Stimulated activated CD4-positive, alpha-beta T cell treated with anti-CD3 and anti-CD28 coated beads, Interleukin-2, amount 100 ng/mL, for 24 hours (primary cell): ENCODE measurements at regions not wholly inside any gene's neighbourhood (a gene's known extent, or its start where the extent isn't known, plus 50 kb on each side); places are given as distances from the start of the nearest gene placed in this dataset.
A peak's percentile ranks its signal among the peaks of the same experiment; 100 is the strongest.

ENCODE experiments used
- DNase-seq, 2 donors: peaks; one replicate each; pipeline ENCODE4 v3.0.0-alpha.2; 2020

DNA sequence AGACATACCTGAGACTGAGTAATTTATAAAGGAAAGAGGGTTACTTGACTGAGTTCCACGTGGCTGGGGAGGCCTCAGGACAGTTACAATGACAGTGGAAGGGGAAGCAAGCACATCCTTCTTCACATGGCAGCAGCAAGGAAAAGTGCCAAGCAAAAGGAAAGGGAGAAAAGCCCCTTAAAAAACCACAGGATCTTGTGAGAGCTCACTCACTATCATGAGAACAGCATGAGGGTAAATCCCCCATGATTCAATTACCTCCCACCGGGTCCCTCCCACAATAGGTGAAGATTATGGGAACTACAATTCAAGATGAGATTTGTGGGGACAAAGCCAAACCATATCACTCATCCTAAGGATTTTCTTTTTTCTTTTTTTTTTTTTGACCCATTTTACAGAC lies 177.8 kb upstream of the EEA1 start:
- no peak for DNase-seq

DNA sequence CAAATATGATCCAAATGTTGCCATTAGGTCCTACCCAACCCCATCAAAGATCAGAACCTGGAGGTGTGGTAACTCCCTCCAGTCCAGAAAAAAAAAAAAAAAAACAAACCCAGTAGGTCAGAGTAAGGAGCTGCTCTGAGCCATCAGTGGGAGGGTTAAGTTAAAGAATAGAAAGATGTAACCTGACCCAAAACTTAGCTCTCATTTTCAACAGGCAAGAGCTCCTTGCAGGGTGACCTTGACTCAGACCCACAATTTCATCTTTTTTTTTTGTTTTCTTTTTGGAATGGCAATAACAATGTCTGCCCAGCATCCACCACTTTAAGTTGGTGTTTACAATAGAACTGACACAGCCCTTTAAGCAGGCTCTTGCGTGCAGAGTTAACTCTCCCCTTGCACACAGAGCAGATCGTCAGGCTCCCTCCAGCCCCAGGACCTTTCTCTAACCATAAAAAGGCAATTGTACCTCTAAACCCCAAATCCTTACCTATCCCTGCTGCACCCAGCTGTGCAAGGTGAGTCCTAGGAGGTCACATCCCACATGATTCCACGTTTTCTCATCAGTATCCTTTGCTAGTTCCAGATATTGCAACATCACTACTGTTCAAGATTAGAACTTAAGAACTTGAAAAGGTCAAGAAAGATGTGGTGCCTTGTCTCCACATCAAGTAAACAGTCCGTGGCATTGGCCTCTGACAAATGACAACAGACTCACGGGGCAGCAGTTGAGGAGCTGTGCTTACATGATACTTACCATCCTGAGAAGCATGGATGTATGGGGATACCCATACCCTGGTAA lies 178.6 kb upstream of the EEA1 start:
- DNase-seq, result no peak

- DNase-seq, result no peak
Observed at GRCh38 chr12:93108985-93109384, 179.9 kb upstream of the EEA1 start.

DNA sequence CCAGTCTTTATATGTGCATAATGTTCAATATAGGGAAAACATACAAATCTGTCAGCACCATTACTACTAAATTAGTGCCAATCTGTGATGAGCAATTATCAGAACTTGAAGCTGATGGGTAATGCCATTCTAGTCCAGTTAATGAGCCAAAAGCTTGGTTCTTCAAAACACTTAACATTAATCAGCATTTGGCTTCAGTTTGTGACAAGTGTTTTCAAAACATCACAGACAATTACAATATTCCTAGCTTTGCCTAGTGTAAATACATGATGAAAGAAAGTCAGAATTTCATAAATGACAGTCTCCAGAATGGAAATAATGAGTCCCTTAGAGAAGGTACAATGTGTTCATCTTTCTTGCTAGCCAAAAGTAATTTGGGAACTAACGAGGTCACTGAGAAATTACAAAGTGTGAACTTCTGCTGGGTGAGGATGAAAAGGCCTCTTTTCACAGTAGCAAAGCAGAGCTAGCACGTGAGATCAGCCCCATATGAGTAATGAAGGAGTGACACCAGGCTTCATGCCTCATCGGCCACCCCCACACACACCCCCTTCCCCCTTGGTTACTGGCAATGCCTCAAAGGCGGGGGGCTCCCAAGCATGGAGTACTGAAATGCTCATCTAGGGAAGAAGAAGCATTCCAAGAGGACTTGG lies 180.6 kb upstream of the EEA1 start:
- DNase-seq, result peak; percentile 21 to 54

GRCh38 chr12:93111773-93112172 lies 182.7 kb upstream of the EEA1 start:
- DNase-seq, result no peak

GRCh38 chr12:93113317-93114006 lies 184.4 kb upstream of the EEA1 start:
- DNase-seq, result no peak

GRCh38 chr12:93115198-93115601 lies 186.1 kb upstream of the EEA1 start:
- no peak for DNase-seq

DNA sequence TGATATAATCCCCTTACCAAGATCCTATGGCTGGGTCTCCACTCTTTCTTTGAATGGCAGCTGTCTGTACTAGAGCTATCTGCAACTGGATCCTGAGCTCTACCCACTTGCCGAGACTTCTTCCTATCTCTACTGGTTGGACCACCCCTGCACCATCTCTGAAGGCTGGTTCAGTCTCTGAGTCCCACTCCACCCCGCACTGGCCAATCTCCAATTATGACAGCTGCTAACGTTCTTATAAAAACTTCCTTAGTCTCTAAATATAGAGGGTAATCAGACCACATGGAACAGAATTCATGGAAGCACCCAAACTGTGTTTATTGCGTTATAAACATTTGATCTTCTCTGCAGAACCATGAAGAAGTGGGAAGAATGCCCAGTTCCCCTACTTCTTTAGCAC lies 186.6 kb upstream of the EEA1 start:
- no peak for DNase-seq

- no peak for DNase-seq
Observed at GRCh38 chr12:93116632-93117031, 187.5 kb upstream of the EEA1 start.

GRCh38 chr12:93121729-93122488 lies 192.8 kb upstream of the EEA1 start:
- no peak for DNase-seq

DNA sequence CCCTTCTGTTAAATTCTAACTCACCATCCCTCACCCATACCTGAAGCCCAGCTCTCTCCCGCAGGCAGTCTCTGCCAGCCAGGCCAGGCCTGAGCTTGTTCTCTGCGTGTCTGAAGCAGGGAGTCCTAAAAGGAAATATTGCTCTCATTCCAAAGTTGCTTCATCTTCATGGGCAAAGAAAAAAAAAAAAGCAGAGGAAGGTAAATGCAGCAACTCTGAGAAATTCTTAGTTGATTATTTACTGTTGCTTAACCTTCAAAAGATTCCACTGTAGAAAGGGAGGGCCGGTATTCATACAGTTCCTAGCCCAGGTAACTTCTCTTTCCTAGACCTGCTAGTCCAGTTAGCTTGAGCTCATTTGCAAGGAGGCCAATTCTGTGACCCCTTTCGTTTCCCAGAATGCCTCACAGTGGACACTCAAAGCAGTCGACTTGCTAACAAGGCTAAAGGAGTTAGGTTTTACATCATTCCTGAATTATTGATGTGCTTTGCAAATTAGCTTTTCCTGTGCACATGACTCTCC lies 193.5 kb upstream of the EEA1 start:
- DNase-seq, result no peak

DNA sequence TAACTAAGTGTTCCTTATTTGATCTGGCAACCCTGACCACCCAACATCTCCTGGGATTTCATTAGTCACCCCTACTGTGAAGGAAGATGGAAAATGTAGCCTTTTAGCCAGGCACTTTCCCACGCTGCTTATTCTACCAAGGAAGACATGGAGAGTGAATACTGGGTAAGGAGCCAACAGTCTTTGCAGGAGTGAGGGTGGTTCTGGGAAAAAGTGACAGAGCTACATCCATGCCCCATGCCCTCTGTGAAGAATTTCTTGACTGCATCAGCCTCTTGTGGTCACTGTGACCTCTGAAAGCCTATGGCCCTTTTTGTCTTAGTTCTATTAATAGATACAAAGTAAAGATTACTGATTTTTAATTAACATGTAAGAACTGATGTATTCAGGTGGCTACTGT lies 196.0 kb upstream of the EEA1 start:
- DNase-seq, result no peak

DNA sequence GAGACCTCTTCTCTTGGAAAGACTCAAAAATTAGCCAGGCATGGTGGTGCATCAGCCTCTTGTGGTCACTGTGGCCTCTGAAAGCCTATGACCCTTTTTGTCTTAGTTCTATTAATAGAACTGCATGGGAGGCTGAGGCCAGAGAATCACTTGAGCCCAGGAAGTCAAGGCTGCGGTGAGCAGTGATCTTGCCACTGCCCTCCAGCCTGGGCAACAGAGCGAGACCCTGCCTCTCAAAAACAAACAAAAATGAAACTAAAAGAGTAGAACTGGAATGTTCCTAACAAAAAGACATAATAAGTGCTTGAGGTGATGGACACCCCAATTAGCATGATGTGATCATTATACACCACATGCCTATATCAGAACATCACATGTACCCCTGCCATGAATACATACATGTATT lies 197.0 kb upstream of the EEA1 start:
- DNase-seq, result no peak

GRCh38 chr12:93127107-93127560 lies 198.0 kb upstream of the EEA1 start:
- no peak for DNase-seq

GRCh38 chr12:93127582-93128331 lies 198.7 kb upstream of the EEA1 start:
- DNase-seq, result no peak

- DNase-seq, result no peak
Observed at GRCh38 chr12:93128332-93128707, 199.2 kb upstream of the EEA1 start.

GRCh38 chr12:93130366-93131054 lies 201.4 kb upstream of the EEA1 start:
- DNase-seq, result no peak

DNA sequence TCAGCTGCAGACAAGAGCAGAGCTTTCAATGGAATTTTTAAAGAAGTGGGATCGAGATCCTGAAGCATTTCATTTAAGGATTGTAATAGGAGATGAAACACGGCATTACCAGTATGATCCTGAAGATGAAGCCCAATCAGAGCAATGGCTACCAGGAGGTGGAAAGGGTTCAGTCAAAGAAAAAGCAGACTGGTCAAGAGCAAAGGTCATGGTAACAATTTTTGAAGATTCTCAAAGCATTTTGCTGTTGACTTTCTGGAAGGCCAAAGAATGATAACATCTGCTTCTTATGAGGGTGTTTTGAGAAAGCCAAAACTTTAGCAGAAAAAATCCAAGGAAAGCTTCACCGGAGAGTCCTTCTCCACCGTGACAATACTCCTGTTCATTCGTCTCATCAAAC lies 204.3 kb upstream of the EEA1 start:
- no peak for DNase-seq

DNA sequence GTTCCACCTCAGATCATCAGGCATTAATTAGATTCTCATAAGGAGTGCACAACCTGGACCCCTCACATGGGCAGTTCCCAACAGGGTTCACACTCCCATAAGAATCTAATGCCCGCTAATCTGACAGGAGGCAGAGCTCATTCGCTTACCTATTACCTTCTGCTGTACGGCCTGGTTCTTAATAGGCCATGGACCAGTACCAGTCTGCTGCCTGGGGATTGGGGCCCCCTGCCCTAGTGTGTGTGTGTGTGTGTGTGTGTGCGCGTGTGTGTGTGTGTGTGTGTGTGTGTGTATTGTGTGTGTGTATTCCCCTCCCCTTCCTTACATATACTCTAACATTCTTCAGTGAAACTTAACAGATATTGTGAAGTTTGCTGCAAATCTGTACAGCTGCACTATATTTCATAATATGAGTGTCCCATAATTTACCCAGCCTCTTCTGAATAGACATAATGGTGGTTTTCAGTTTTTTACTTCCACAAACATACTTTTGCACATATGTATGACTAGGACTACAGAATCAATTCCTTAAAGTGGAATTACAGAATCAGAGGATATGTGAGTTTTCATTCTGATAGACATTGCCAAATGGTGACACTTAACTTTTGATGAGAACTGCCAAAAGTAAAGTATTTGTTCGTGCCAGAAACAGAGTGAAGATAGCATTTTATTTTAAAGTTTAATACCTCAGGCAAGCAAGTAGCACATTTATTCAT lies 205.2 kb upstream of the EEA1 start:
- DNase-seq, result no peak

GRCh38 chr12:93134893-93135285 lies 205.8 kb upstream of the EEA1 start:
- no peak for DNase-seq
